IMR-90 (cell line): ENCODE measurements at regions not wholly inside any gene's neighbourhood (a gene's known extent, or its start where the extent isn't known, plus 50 kb on each side); places are given as distances from the start of the nearest gene placed in this dataset.

Experiments used
- ATAC-seq: fragments of 200-7000 bp; cut with Tn5 transposase; 2 replicates; pipeline ENCODE4 v1.9.1; 2020; ENCODE audit warnings: low read depth, mild to moderate bottlenecking, moderate library complexity
- BruUV-seq: library from RNA; stranded (reverse); fragments of 400-500 nt; replicated peaks from 2 replicates; lab custom pipeline; 2021; lab: Mats Ljungman, UMichigan
- CTCF ChIA-PET: fragments of 300-600 bp; formaldehyde crosslinking; extraction: SDS; loops from one replicate; lab custom pipeline; 2021; ENCODE audit warnings: antibody characterized with exemption; lab: Yijun Ruan, JAX
- POLR2A ChIA-PET: fragments of 300-600 bp; sonication (Branson Sonifier 250); formaldehyde crosslinking; loops from one replicate; lab custom pipeline; 2022; ENCODE audit warnings: antibody characterized with exemption; ENCODE audit not compliant: unreplicated experiment; lab: Charles Lee
- DNase-seq: peaks from one replicate; pipeline ENCODE4 v3.0.0; 2013
- H2AFZ ChIP-seq: replicated peaks from 2 replicates; pipeline ENCODE3; 2013; ENCODE audit warnings: low read length, mild to moderate bottlenecking; ENCODE audit not compliant: poor library complexity
- H2AK5ac ChIP-seq: 2 replicates; pipeline ENCODE4 v1.6.1; 2013; ENCODE audit warnings: low read depth, low read length, inconsistent platforms
- H2AK9ac ChIP-seq: replicated peaks from 2 replicates; pipeline ENCODE3; 2013; ENCODE audit warnings: mild to moderate bottlenecking, low read depth, low read length, moderate library complexity; ENCODE audit not compliant: poor library complexity
- H2BK120ac ChIP-seq: 2 replicates; pipeline ENCODE4 v1.6.1; 2013; ENCODE audit warnings: low read depth, low read length, inconsistent platforms
- H2BK15ac ChIP-seq: 3 replicates; pipeline ENCODE4 v1.6.1; 2013; ENCODE audit warnings: low read depth, low read length, inconsistent platforms
- H2BK20ac ChIP-seq: 2 replicates; pipeline ENCODE4 v1.6.1; 2013; ENCODE audit warnings: low read depth, mild to moderate bottlenecking, inconsistent platforms, low read length, moderate library complexity
- H2BK5ac ChIP-seq: 2 replicates; pipeline ENCODE4 v1.6.1; 2013; ENCODE audit warnings: mild to moderate bottlenecking, low read depth, low read length, inconsistent platforms; ENCODE audit not compliant: poor library complexity, severe bottlenecking
- H3K14ac ChIP-seq: replicated peaks from 2 replicates; pipeline ENCODE4 v1.6.1; 2013; ENCODE audit warnings: low read depth, low read length, inconsistent platforms
- H3K18ac ChIP-seq: 2 replicates; pipeline ENCODE4 v1.6.1; 2013; ENCODE audit warnings: low read depth, low read length, control low read depth
- H3K23ac ChIP-seq: 2 replicates; pipeline ENCODE4 v1.6.1; 2013; ENCODE audit warnings: low read depth, low read length, inconsistent platforms
- H3K27ac ChIP-seq: 2 replicates; pipeline ENCODE4 v1.5.1; 2013; ENCODE audit warnings: mild to moderate bottlenecking, control low read depth, low read length; ENCODE audit not compliant: insufficient read depth
- H3K27me3 ChIP-seq: 2 replicates; pipeline ENCODE4 v1.6.1; 2013; ENCODE audit warnings: low read length; ENCODE audit not compliant: control insufficient read depth, insufficient read depth
- H3K36me3 ChIP-seq: 2 replicates; pipeline ENCODE4 v1.6.1; 2013; ENCODE audit warnings: low read length, mixed read lengths; ENCODE audit not compliant: control insufficient read depth, insufficient read depth
- H3K4ac ChIP-seq: 2 replicates; pipeline ENCODE4 v1.6.1; 2013; ENCODE audit warnings: low read depth, low read length, inconsistent platforms
- H3K4me1 ChIP-seq: 2 replicates; pipeline ENCODE4 v1.6.1; 2013; ENCODE audit warnings: low read length, mixed read lengths; ENCODE audit not compliant: control insufficient read depth, insufficient read depth
- H3K4me2 ChIP-seq: 2 replicates; pipeline ENCODE4 v1.6.1; 2013; ENCODE audit warnings: low read depth, mild to moderate bottlenecking, control low read depth, low read length, moderate library complexity
- H3K4me3 ChIP-seq: 2 replicates; pipeline ENCODE4 v1.5.1; 2013; ENCODE audit warnings: low read depth, mild to moderate bottlenecking, control low read depth, low read length, moderate library complexity; ENCODE audit not compliant: insufficient read depth
- H3K56ac ChIP-seq: 2 replicates; pipeline ENCODE4 v1.6.1; 2013; ENCODE audit warnings: low read length, inconsistent platforms; ENCODE audit not compliant: insufficient read depth; ENCODE audit errors: extremely low read depth
- H3K79me1 ChIP-seq, 2 experiments: 2 replicates each; pipeline ENCODE4 v1.6.1; 2013; ENCODE audit warnings: low read length in 2 of 2, inconsistent platforms in 1 of 2, low read depth in 1 of 2
- H3K9ac ChIP-seq: 2 replicates; pipeline ENCODE4 v1.6.1; 2013; ENCODE audit warnings: low read depth, low read length, control low read depth
- H3K9me1 ChIP-seq: 2 replicates; pipeline ENCODE4 v1.6.1; 2013; ENCODE audit warnings: low read length, inconsistent platforms; ENCODE audit not compliant: insufficient read depth
- H3K9me3 ChIP-seq: 2 replicates; pipeline ENCODE4 v1.6.1; 2013; ENCODE audit warnings: low read length; ENCODE audit not compliant: control insufficient read depth, insufficient read depth
- H4K20me1 ChIP-seq: 2 replicates; pipeline ENCODE4 v1.6.1; 2013; ENCODE audit warnings: low read length, inconsistent platforms; ENCODE audit not compliant: insufficient read depth
- H4K5ac ChIP-seq: 2 replicates; pipeline ENCODE4 v1.6.1; 2013; ENCODE audit warnings: mild to moderate bottlenecking, low read depth, low read length, control low read depth
- H4K8ac ChIP-seq, 2 experiments: 2 replicates each; pipeline ENCODE4 v1.6.1; 2013; ENCODE audit warnings: low read depth in 2 of 2, low read length in 2 of 2, control low read depth in 1 of 2, inconsistent platforms in 1 of 2
- H4K91ac ChIP-seq: 2 replicates; pipeline ENCODE4 v1.6.1; 2013; ENCODE audit warnings: low read depth, low read length, inconsistent platforms; ENCODE audit not compliant: insufficient read depth
- CHD1 ChIP-seq: IDR thresholded peaks from 2 replicates; pipeline ENCODE4 v1.6.1; 2012; ENCODE audit warnings: low read depth, low read length, improper control_type of control experiment
- MAZ ChIP-seq: IDR thresholded peaks from 2 replicates; pipeline ENCODE4 v1.6.1; 2012; ENCODE audit warnings: low read depth, mild to moderate bottlenecking, low read length, improper control_type of control experiment, moderate library complexity, borderline replicate concordance
- NFE2L2 ChIP-seq: fragments of 150-350 bp; IDR thresholded peaks from 2 replicates; pipeline ENCODE4 v1.6.1; 2016; ENCODE audit warnings: low read depth, mild to moderate bottlenecking, low read length
- POLR2A ChIP-seq: IDR thresholded peaks from 2 replicates; pipeline ENCODE4 v1.6.1; 2012; ENCODE audit warnings: mild to moderate bottlenecking, low read depth, low read length
- RAD21 ChIP-seq: IDR thresholded peaks from 2 replicates; pipeline ENCODE4 v1.6.1; 2012; ENCODE audit warnings: low read length, improper control_type of control experiment
- RCOR1 ChIP-seq: IDR thresholded peaks from 2 replicates; pipeline ENCODE4 v1.6.1; 2012; ENCODE audit warnings: mild to moderate bottlenecking, low read length, improper control_type of control experiment; ENCODE audit not compliant: insufficient replicate concordance
- RFX5 ChIP-seq: IDR thresholded peaks from 2 replicates; pipeline ENCODE4 v1.8.0; 2012; ENCODE audit warnings: low read depth, mild to moderate bottlenecking, low read length, moderate library complexity
- WGBS, 2 experiments: methylation state at CpG; one replicate each; pipeline versions ENCODE4 v1.1.5 to v1.1.7; 2013; ENCODE audit warnings: missing lambda C conversion rate in 2 of 2; ENCODE audit not compliant: insufficient read length in 1 of 2; ENCODE audit errors: extremely low coverage in 2 of 2; 5-methylcytosine and 5-hydroxymethylcytosine counted together
- dilution Hi-C: fragments of 300-500 bp; cut with HindIII; formaldehyde crosslinking; loops from one replicate; pipeline ENCODE4 v1.14.3; 2018; ENCODE audit warnings: low sequenced_read_pairs; ENCODE audit not compliant: unreplicated experiment
- in situ Hi-C: fragments of 300-500 bp; cut with MboI; formaldehyde crosslinking; loops from 3 replicates; pipeline ENCODE4 v1.14.3; 2019; ENCODE audit warnings: low sequenced_read_pairs, inconsistent platforms, mixed read lengths
- intact Hi-C: fragments of 100-400 bp; cut with micrococcal nuclease; formaldehyde crosslinking; loops from 2 replicates; pipeline ENCODE4 v1.10.0; 2022
- TF ChIP-seq, protein P1 (sequence below): conservative IDR thresholded peaks from 2 replicates; pipeline ENCODE4 v1.5.1; 2012; ENCODE audit warnings: mild to moderate bottlenecking, low read depth, low read length, improper control_type of control experiment

DNA sequence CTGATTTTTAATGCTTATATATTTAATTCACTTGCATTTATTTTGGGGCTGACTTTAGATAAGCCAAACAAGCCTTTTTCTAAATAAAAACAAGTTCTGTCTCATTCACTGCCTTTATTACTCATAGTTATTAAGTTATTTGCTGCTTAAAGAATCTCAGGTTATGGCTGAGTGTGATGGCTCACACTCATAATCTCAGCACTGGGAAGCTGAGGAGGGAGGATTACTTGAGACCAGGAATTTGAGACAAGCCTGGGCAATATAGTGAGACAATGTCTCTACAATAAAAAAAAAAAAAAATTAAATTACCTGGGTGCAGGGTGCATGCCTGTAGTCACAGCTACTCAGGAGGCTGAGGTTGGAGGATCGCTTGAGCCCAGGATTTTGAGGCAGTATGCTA, 85.0 kb upstream of the MAN2A1 start:
- Histone ChIP-seq H2BK20ac (no peak overlapping the region), H2AK9ac (no peak overlapping the region), H3K4me3 (no peak overlapping the region), H3K4ac (no peak overlapping the region), H3K79me1 (no peaks in the 10 kb centered on the region), H3K9ac (no peak overlapping the region), H4K20me1 (no peaks in the 10 kb centered on the region), H3K14ac (no peak overlapping the region), H3K56ac (no peak overlapping the region), H3K9me1 (no peaks in the 10 kb centered on the region), H4K5ac (no peak overlapping the region), H2AK5ac (no peak overlapping the region), H3K4me2 (no peak overlapping the region), H3K4me1 (no peaks in the 10 kb centered on the region), H3K18ac (no peak overlapping the region), H3K36me3 (no peaks in the 10 kb centered on the region), H3K27me3 (no peaks in the 10 kb centered on the region), H3K9me3 (no peaks in the 10 kb centered on the region), H3K27ac (no peak overlapping the region), H2BK5ac (no peak overlapping the region), H4K91ac (no peak overlapping the region), H3K23ac (no peak overlapping the region), H2BK15ac (no peak overlapping the region), H2BK120ac (no peak overlapping the region), H2AFZ (no peak overlapping the region), H4K8ac (no peak overlapping the region)
- in situ Hi-C loops, result no loop called here
- WGBS, 2 experiments, result no CpG with 5 or more reads among the region's 1 CpG
- DNase-seq, result no peak
- CTCF ChIA-PET, result no interaction called here
- intact Hi-C loops, result no loop called here
- no TSS peak for BruUV-seq
- dilution Hi-C loops, result no loop called here
- no peak for ATAC-seq
- POLR2A ChIA-PET, result no interaction called here
- TF ChIP-seq RAD21 (no peak), MAZ (no peak), POLR2A (no peak), CHD1 (no peak), RCOR1 (no peak), RFX5 (no peak), NFE2L2 (no peak)
- TF ChIP-seq, protein P1, sequence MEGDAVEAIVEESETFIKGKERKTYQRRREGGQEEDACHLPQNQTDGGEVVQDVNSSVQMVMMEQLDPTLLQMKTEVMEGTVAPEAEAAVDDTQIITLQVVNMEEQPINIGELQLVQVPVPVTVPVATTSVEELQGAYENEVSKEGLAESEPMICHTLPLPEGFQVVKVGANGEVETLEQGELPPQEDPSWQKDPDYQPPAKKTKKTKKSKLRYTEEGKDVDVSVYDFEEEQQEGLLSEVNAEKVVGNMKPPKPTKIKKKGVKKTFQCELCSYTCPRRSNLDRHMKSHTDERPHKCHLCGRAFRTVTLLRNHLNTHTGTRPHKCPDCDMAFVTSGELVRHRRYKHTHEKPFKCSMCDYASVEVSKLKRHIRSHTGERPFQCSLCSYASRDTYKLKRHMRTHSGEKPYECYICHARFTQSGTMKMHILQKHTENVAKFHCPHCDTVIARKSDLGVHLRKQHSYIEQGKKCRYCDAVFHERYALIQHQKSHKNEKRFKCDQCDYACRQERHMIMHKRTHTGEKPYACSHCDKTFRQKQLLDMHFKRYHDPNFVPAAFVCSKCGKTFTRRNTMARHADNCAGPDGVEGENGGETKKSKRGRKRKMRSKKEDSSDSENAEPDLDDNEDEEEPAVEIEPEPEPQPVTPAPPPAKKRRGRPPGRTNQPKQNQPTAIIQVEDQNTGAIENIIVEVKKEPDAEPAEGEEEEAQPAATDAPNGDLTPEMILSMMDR, result no peak
